Lower leg skin (tissue), 3 donors: ENCODE measurements at regions not wholly inside any gene's neighbourhood (a gene's known extent, or its start where the extent isn't known, plus 50 kb on each side); places are given as distances from the start of the nearest gene placed in this dataset.

ENCODE experiments used
- CTCF ChIP-seq, 3 donors: fragments of 450-650 bp; IDR thresholded peaks; one replicate each; pipeline ENCODE4 v1.5.1; 2016; ENCODE audit warnings: antibody characterized with exemption in 3 of 3, mild to moderate bottlenecking in 3 of 3, moderate library complexity in 2 of 3
- POLR2A ChIP-seq, 2 donors: fragments of 450-650 bp; IDR thresholded peaks; one replicate each; pipeline ENCODE4 v1.6.1; 2016 to 2017; ENCODE audit warnings: antibody characterized with exemption in 2 of 2, mild to moderate bottlenecking in 1 of 2, moderate library complexity in 1 of 2

GRCh38 chr4:44927399-44928380, 201.3 kb upstream of the GNPDA2 start:
- TF ChIP-seq CTCF (IDR thresholded peaks at IDR 0.05) (no peak), POLR2A (IDR thresholded peaks at IDR 0.05) (no peak)
